Transverse colon (tissue), 4 donors: ENCODE measurements at regions not wholly inside any gene's neighbourhood (a gene's known extent, or its start where the extent isn't known, plus 50 kb on each side); places are given as distances from the start of the nearest gene placed in this dataset.

Source experiments
- DNase-seq: peaks from one replicate; pipeline ENCODE4 v3.0.0-alpha.2; 2019
- H3K27ac ChIP-seq, 4 donors: fragments of 200-600 bp; sonication (generic); 2 replicates each; pipeline ENCODE4 v1.5.1; 2016 to 2018; ENCODE audit warnings: inconsistent platforms in 4 of 4
- H3K27me3 ChIP-seq: fragments of 200-600 bp; sonication (generic); 2 replicates; pipeline ENCODE4 v1.5.1; 2017; ENCODE audit warnings: inconsistent platforms
- H3K36me3 ChIP-seq, 4 donors: fragments of 200-600 bp; sonication (generic); 2 replicates each; pipeline ENCODE4 v1.5.1; 2017 to 2019; ENCODE audit warnings: inconsistent platforms in 4 of 4
- H3K4me1 ChIP-seq, 4 donors: fragments of 200-600 bp; sonication (generic); 2 replicates each; pipeline ENCODE4 v1.5.1; 2017 to 2020; ENCODE audit warnings: inconsistent platforms in 4 of 4
- H3K4me3 ChIP-seq, 4 donors: fragments of 200-600 bp; sonication (generic); 1 replicate in 1 of 4; 2 replicates in 3 of 4; pipeline versions ENCODE4 v1.5.1 to v1.6.1; 2017 to 2019; ENCODE audit warnings: inconsistent platforms in 4 of 4
- H3K9me3 ChIP-seq, 2 donors: fragments of 200-600 bp; sonication (generic); 2 replicates each; pipeline ENCODE4 v1.5.1; 2017 to 2019; ENCODE audit warnings: inconsistent platforms in 2 of 2
- CTCF ChIP-seq, 5 experiments: fragments of 200-600 bp in 3 of 5; fragments of 450-650 bp in 2 of 5; sonication (generic) in 3 of 5; IDR thresholded peaks; 1 replicate in 2 of 5; 2 replicates in 3 of 5; pipeline ENCODE4 v1.5.1; 2016 to 2017; ENCODE audit warnings: antibody characterized with exemption in 5 of 5, inconsistent platforms in 3 of 5, mild to moderate bottlenecking in 2 of 5, moderate library complexity in 1 of 5
- EP300 ChIP-seq: sonication (generic); formaldehyde crosslinking; IDR thresholded peaks from one replicate; pipeline ENCODE4 v1.6.1; 2017; ENCODE audit warnings: antibody characterized with exemption, low read depth
- POLR2A ChIP-seq: fragments of 450-650 bp; IDR thresholded peaks from one replicate; pipeline ENCODE4 v1.6.1; 2016; ENCODE audit warnings: antibody characterized with exemption, mild to moderate bottlenecking, moderate library complexity
- POLR2AphosphoS5 ChIP-seq, 3 donors: sonication (generic); formaldehyde crosslinking; IDR thresholded peaks; one replicate each; pipeline ENCODE4 v1.6.1; 2016; ENCODE audit warnings: antibody characterized with exemption in 3 of 3
- WGBS, 2 donors: methylation state at CpG; one replicate each; pipeline ENCODE4 v1.1.5; 2018; ENCODE audit warnings: low coverage in 1 of 2; 5-methylcytosine and 5-hydroxymethylcytosine counted together
- in situ Hi-C, 4 donors: fragments of 200-750 bp; cut with MboI; loops; one replicate each; pipeline versions ENCODE4 v1.15.0 to v1.15.1; 2017; ENCODE audit warnings: low sequenced_read_pairs in 3 of 4, low pct_ligation_motif_present in 1 of 4, low pct_unique_long_range_greater_than_20kb in 1 of 4
- intact Hi-C: fragments of 100-400 bp; cut with DNase I; formaldehyde crosslinking; loops from one replicate; pipeline ENCODE4 v1.15.1; 2023; ENCODE audit warnings: low total_unique reads

- H3K4me1 ChIP-seq = no peaks in the 10 kb centered on the region
- no peak for DNase-seq
- TF ChIP-seq CTCF (IDR thresholded peaks at IDR 0.05) (no peak), POLR2AphosphoS5 (IDR thresholded peaks at IDR 0.05) (no peak), EP300 (no peak), POLR2A (no peak)
- intact Hi-C loops (no loop called here), in situ Hi-C loops (no loop called here)
- no peak overlapping the region for H3K4me3 ChIP-seq
- H3K9me3 ChIP-seq = no peaks in the 10 kb centered on the region
- H3K27me3 ChIP-seq = no peaks in the 10 kb centered on the region
- 55 to 66% methylated on average over 4 of the region's 4 CpGs for WGBS, 2 donors
- H3K36me3 ChIP-seq = no peaks in the 10 kb centered on the region
- no peak overlapping the region for H3K27ac ChIP-seq
Observed at GRCh38 chr4:129908117-129908516, 812.2 kb downstream of the C4orf33 start.

- no peak overlapping the region for H3K4me3 ChIP-seq
- H3K4me1 ChIP-seq = no peaks in the 10 kb centered on the region
- no peak overlapping the region for H3K27ac ChIP-seq
- no peak for DNase-seq
- no peak for TF ChIP-seq CTCF (IDR thresholded peaks at IDR 0.05)
- no peak for TF ChIP-seq EP300
- no peak for TF ChIP-seq POLR2A
- TF ChIP-seq POLR2AphosphoS5 (IDR thresholded peaks at IDR 0.05) = no peak
- in situ Hi-C loops (no loop called here), intact Hi-C loops (no loop called here)
- no peaks in the 10 kb centered on the region for H3K9me3 ChIP-seq
- H3K36me3 ChIP-seq = no peaks in the 10 kb centered on the region
- H3K27me3 ChIP-seq = no peaks in the 10 kb centered on the region
Observed at GRCh38 chr4:129916991-129917390, 821.0 kb downstream of the C4orf33 start.

- 58 to 80% methylated on average over 2 of the region's 2 CpGs for WGBS, 2 donors
- Histone ChIP-seq H3K27me3 (no peaks in the 10 kb centered on the region), H3K9me3 (no peaks in the 10 kb centered on the region), H3K36me3 (no peaks in the 10 kb centered on the region), H3K27ac (no peak overlapping the region), H3K4me3 (no peak overlapping the region), H3K4me1 (no peaks in the 10 kb centered on the region)
- no peak for TF ChIP-seq POLR2A
- no peak for TF ChIP-seq EP300
- DNase-seq = no peak
- in situ Hi-C loops = no loop called here
- intact Hi-C loops = no loop called here
Observed at GRCh38 chr4:129917651-129918050, 821.7 kb downstream of the C4orf33 start.

DNA sequence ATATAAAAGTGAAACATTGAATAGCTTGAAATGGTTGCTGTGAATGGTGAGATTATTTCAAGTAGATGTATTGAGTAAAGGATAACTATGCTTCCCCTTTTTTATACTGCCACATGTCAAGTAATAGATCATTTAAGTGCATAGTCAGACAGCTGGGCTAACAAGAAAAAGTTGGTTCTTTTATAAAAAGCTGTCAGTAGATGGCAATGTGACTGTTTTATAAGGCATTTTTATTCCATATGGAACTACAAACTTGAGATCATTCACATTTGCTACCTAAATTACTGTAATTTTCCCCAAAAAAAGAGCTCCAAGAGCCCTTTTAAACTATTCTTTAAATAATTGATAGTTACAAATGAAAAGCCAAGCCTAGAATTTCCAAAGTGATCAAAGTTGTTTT is 831.0 kb downstream of the C4orf33 start:
- no peaks in the 10 kb centered on the region for H3K36me3 ChIP-seq
- TF ChIP-seq POLR2A = no peak
- TF ChIP-seq POLR2AphosphoS5 (IDR thresholded peaks at IDR 0.05) = no peak
- TF ChIP-seq CTCF (IDR thresholded peaks at IDR 0.05) = no peak
- no peak for TF ChIP-seq EP300
- no peaks in the 10 kb centered on the region for H3K9me3 ChIP-seq
- H3K4me1 ChIP-seq = no peaks in the 10 kb centered on the region
- intact Hi-C loops (no loop called here), in situ Hi-C loops (no loop called here)
- H3K4me3 ChIP-seq = no peak overlapping the region
- no peak for DNase-seq
- no peaks in the 10 kb centered on the region for H3K27me3 ChIP-seq
- H3K27ac ChIP-seq = no peak overlapping the region

DNA sequence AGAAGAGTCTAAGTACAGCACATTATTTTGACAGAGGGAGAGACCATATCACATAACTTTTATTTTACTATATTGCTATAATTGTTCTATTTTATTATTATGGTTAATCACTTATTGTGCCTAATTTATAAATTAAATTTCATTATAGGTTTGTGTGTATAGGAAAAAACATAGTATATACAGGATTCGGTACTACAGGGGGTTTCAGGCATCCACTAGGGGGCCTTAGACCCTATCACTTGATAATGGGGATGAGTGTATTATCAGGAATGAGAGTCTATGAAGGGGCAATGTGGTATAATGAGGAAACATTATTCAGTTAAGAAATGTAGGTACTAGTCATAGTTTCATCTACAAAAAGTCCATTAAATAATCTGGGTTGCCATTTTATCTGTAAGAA is 833.1 kb downstream of the C4orf33 start:
- Histone ChIP-seq H3K9me3 (no peaks in the 10 kb centered on the region), H3K27me3 (no peaks in the 10 kb centered on the region), H3K4me3 (no peak overlapping the region), H3K27ac (no peak overlapping the region), H3K36me3 (no peaks in the 10 kb centered on the region), H3K4me1 (no peaks in the 10 kb centered on the region)
- TF ChIP-seq CTCF (IDR thresholded peaks at IDR 0.05) (no peak), EP300 (no peak), POLR2A (no peak), POLR2AphosphoS5 (IDR thresholded peaks at IDR 0.05) (no peak)
- in situ Hi-C loops (no loop called here), intact Hi-C loops (no loop called here)
- WGBS, 2 donors = 60 to 77% methylated on average over 1 of the region's 1 CpG
- DNase-seq = no peak
